Heart left ventricle (tissue), 13 donors: ENCODE measurements at regions not wholly inside any gene's neighbourhood (a gene's known extent, or its start where the extent isn't known, plus 50 kb on each side); places are given as distances from the start of the nearest gene placed in this dataset.

ENCODE experiments used
- POLR2A ChIP-seq, 2 donors: fragments of 450-650 bp; IDR thresholded peaks; one replicate each; pipeline ENCODE4 v1.6.1; 2017; ENCODE audit warnings: antibody characterized with exemption in 2 of 2, mild to moderate bottlenecking in 2 of 2, moderate library complexity in 2 of 2
- TF ChIP-seq, protein P1 (sequence below), 12 donors: fragments of 200-600 bp; sonication (generic) in 4 of 12; IDR thresholded peaks; one replicate each; pipeline versions ENCODE4 v1.5.0 to v1.8.0; 2018 to 2022; ENCODE audit warnings: antibody characterized with exemption in 12 of 12, mild to moderate bottlenecking in 5 of 12
- donor health status: ischemic (EF 13 %, LVEDD 7.1; RV severe dilation, severe dysfunction).
- donor health status: DM: no; HTN: yes; CAD: no.
- donor health status: DM: no; HTN: no; CAD: no.
- donor health status: ischemic (EF 25% LVEDD 6.9; RV normal size, moderate dysfunction).
- donor health status: ischemic (EF 25% LVEDD 5.7; RV mildly dilated, moderate dysfunction).
- donor health status: ischemic (EF 35%, LVEDD 5.7; RV mildly dilated, moderate dysfunction).
- donor health status: nonischemic (EF 11% LVEDD 7.7; RV severe dilation, severe dysfunction).
- donor health status: DM: yes; HTN: yes; CAD: no.
- donor health status: PGD.
- donor health status: ischemic (EF 29% LVEDD 5.4; RV normal size, mild dysfunction).
- donor health status: nonischemic (EF 23%, LVEDD 6.1; RV moderate dilation, normal function).

DNA sequence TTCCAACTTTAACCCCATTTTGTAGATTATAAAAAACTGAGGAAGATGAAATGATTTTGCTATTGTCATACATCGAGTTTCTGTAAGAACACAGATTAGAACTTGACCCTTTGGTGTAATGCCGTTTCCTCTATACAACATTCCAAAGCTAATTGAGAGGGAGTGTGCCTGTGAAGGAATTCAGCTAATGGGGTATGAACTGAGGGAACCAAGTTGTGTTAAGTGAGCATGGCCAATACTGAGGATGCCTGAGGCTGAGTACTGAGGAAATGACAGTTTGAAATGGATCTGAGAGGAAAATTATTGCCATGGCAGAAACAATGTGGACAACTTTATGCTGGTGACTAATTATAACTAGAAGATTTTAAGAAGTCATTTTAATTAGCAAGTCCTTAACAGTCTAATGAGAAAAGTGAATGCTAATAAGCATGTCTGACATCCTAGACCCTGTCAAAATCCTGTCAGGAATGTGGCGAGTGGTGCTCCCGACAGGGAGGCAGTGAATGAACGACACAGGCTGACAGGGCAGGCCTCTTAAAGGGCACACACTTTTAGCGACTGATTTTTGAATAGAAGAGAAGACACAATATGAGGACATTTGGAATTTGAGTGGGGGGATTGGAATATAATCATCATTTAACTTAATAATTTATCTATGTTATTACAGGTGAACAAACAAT lies 262.5 kb downstream of the HLX start:
- TF ChIP-seq, protein P1, sequence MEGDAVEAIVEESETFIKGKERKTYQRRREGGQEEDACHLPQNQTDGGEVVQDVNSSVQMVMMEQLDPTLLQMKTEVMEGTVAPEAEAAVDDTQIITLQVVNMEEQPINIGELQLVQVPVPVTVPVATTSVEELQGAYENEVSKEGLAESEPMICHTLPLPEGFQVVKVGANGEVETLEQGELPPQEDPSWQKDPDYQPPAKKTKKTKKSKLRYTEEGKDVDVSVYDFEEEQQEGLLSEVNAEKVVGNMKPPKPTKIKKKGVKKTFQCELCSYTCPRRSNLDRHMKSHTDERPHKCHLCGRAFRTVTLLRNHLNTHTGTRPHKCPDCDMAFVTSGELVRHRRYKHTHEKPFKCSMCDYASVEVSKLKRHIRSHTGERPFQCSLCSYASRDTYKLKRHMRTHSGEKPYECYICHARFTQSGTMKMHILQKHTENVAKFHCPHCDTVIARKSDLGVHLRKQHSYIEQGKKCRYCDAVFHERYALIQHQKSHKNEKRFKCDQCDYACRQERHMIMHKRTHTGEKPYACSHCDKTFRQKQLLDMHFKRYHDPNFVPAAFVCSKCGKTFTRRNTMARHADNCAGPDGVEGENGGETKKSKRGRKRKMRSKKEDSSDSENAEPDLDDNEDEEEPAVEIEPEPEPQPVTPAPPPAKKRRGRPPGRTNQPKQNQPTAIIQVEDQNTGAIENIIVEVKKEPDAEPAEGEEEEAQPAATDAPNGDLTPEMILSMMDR (IDR thresholded peaks at IDR 0.05), result no peak
- no peak for TF ChIP-seq POLR2A (IDR thresholded peaks at IDR 0.05)
